ENCODE measurements at regions not wholly inside any gene's neighbourhood (a gene's known extent, or its start where the extent isn't known, plus 50 kb on each side); places are given as distances from the start of the nearest gene placed in this dataset.

DNA sequence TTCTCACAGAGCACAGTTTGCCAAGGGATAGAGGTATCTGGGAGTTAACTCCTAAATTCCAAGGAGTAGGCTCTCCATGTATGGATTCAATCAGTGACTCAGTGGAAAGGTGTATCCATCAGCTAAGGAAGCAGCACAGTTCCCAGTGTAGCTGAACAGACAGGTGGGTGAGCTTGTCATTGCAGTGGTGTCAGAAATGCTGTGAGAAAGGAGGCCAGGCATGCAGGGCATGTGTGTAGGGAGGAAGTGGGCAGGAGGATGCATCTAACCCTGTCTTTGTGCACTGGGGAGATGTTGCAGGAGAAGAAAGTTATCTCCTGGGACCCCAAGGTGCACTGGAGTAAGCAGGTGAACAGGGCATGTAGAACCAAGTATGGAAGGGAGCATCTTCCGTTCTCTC lies 539.0 kb downstream of the VRK1 start:
- TF ChIP-seq MAX (IDR thresholded peaks at IDR 0.05) (no peak), YY1 (IDR thresholded peaks at IDR 0.05; ENCODE audit: low read depth) (no peak), RAD21 (IDR thresholded peaks at IDR 0.05; ENCODE audit: low read depth) (no peak), TAF1 (IDR thresholded peaks at IDR 0.05; ENCODE audit: low read depth) (no peak), CEBPB (IDR thresholded peaks at IDR 0.05) (no peak), EP300 (IDR thresholded peaks at IDR 0.05; ENCODE audit: borderline replicate concordance) (no peak), ZBTB7A (IDR thresholded peaks at IDR 0.05; ENCODE audit: low read depth) (no peak), TCF12 (IDR thresholded peaks at IDR 0.05; ENCODE audit: low read depth) (no peak), REST (IDR thresholded peaks at IDR 0.05; ENCODE audit: low read depth) (no peak), TEAD4 (IDR thresholded peaks at IDR 0.05) (no peak), NFIC (IDR thresholded peaks at IDR 0.05) (no peak), CREB1 (IDR thresholded peaks at IDR 0.05; ENCODE audit: low read depth) (no peak), USF1 (IDR thresholded peaks at IDR 0.05) (no peak)

GRCh38 chr14:97336816-97337215 lies 539.6 kb downstream of the VRK1 start:
- no peak for TF ChIP-seq TCF12 (IDR thresholded peaks at IDR 0.05; ENCODE audit: low read depth)
- no peak for TF ChIP-seq NFIC (IDR thresholded peaks at IDR 0.05)
- TF ChIP-seq CEBPB (IDR thresholded peaks at IDR 0.05): no peak
- no peak for TF ChIP-seq EP300 (IDR thresholded peaks at IDR 0.05; ENCODE audit: borderline replicate concordance)
- TF ChIP-seq ZBTB7A (IDR thresholded peaks at IDR 0.05; ENCODE audit: low read depth): no peak
- TF ChIP-seq RAD21 (IDR thresholded peaks at IDR 0.05; ENCODE audit: low read depth): no peak
- TF ChIP-seq EGR1 (IDR thresholded peaks at IDR 0.05): no peak
- TF ChIP-seq USF1 (IDR thresholded peaks at IDR 0.05): no peak

- TF ChIP-seq YY1 (IDR thresholded peaks at IDR 0.05; ENCODE audit: low read depth): no peak
- TF ChIP-seq REST (IDR thresholded peaks at IDR 0.05; ENCODE audit: low read depth): no peak
- no peak for TF ChIP-seq FOXM1 (IDR thresholded peaks at IDR 0.05; ENCODE audit: borderline replicate concordance, low read depth)
- no peak for TF ChIP-seq EGR1 (IDR thresholded peaks at IDR 0.05)
- no peak for TF ChIP-seq RAD21 (IDR thresholded peaks at IDR 0.05; ENCODE audit: low read depth)
Measured at GRCh38 chr14:97337267-97337666, 540.1 kb downstream of the VRK1 start.

GRCh38 chr14:97337670-97338069 lies 540.5 kb downstream of the VRK1 start:
- TF ChIP-seq ZBTB7A (IDR thresholded peaks at IDR 0.05; ENCODE audit: low read depth) (no peak), EGR1 (IDR thresholded peaks at IDR 0.05) (no peak), MAX (IDR thresholded peaks at IDR 0.05) (no peak), YY1 (IDR thresholded peaks at IDR 0.05; ENCODE audit: low read depth) (no peak), TEAD4 (IDR thresholded peaks at IDR 0.05) (no peak), RAD21 (IDR thresholded peaks at IDR 0.05; ENCODE audit: low read depth) (no peak), CEBPB (IDR thresholded peaks at IDR 0.05) (no peak), TAF1 (IDR thresholded peaks at IDR 0.05; ENCODE audit: low read depth) (no peak), FOXM1 (IDR thresholded peaks at IDR 0.05; ENCODE audit: borderline replicate concordance, low read depth) (no peak), CREB1 (IDR thresholded peaks at IDR 0.05; ENCODE audit: low read depth) (no peak), TCF12 (IDR thresholded peaks at IDR 0.05; ENCODE audit: low read depth) (no peak), NFIC (IDR thresholded peaks at IDR 0.05) (no peak), REST (IDR thresholded peaks at IDR 0.05; ENCODE audit: low read depth) (no peak), EP300 (IDR thresholded peaks at IDR 0.05; ENCODE audit: borderline replicate concordance) (no peak), USF1 (IDR thresholded peaks at IDR 0.05) (no peak)
